T-helper 1 cell treated with Interleukin-12 subunit alpha and Interleukin-12 subunit beta and Interleukin-4 antibody, amounts not matched to agents 30 ng/mL and 1 ng/mL, for 36 hours (primary cell): ENCODE measurements at regions not wholly inside any gene's neighbourhood (a gene's known extent, or its start where the extent isn't known, plus 50 kb on each side); places are given as distances from the start of the nearest gene placed in this dataset.
"Not testable (repeated sequence)": the region's sequence is repeated elsewhere in the genome, so short reads cannot be mapped to it uniquely, and the experiment has no call there.

Source experiments
- intact Hi-C: fragments of 100-400 bp; cut with micrococcal nuclease; formaldehyde crosslinking; loops from one replicate; pipeline ENCODE4 v1.15.1; 2024

DNA sequence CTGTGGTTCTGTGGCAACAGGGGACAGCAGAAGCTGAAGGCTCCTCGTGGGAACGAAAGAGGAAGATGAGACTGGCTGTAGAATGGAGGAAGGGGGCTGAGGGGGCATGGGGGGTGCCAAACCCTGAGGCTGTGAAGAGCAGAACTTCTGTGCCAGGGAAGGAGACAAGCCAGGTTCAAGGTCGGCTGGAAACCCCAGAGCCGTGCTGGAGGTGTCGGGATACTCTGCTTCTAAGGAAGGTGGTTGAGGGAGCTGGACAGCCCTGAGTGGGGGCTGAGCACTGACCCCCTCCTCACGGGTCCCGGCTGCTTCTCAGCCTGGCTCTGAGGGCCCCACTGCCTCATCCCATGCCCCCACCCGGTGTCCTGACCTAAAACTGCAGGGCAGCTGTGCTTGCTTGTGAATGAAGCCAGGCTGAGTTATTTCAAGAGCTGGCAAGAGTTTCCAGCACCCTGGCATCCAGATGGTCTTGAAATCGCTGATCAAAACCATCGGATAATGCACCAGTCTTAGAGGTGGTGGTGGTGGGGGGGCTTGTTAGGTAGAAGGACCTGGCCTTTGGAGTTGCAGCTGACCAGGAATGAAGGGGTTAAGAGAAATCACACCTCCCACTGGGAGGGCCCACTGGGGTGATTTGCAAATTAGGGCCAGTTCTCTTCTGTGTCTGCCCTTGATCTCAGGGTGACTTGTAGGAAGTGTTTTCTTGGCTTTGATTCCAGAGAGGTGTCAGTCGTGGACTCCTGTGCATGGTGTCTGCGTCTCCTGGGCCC lies 218.9 kb upstream of the C1orf174 start:
- intact Hi-C loops: no loop called here

DNA sequence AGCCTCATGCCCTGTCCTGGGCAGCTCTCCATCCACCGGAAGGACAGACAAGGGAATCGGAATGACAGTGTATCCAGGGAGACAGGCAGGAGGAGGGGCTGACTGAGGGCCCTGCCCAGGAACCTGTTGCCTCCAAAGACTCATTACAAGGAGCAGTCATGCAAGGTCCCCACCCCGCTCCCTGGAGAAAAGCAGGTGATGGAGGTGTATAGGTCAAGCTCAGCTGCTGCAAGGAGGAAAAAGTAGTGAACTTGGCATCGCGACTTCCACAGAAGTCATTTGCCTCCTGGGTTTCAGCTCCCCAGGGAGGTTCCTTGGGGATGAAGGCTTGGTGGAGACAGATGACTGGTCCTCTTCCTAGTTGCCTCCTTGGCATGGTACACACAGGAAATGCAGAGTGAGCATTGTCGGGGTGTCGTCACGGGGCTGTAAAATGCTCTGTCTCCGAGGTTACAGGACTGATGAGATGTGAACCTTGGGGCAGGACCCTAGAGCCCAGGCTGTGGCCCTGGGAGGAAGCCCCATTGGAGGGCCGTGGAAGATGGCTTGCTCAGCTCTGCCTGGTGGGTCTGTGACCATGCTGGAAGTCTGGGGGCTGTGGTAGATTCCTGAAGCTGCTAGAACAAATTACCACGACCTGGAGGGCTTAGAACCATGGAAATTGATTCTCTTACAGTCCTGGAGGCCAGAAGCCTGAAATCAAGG lies 219.6 kb upstream of the C1orf174 start:
- intact Hi-C loops: no loop called here

DNA sequence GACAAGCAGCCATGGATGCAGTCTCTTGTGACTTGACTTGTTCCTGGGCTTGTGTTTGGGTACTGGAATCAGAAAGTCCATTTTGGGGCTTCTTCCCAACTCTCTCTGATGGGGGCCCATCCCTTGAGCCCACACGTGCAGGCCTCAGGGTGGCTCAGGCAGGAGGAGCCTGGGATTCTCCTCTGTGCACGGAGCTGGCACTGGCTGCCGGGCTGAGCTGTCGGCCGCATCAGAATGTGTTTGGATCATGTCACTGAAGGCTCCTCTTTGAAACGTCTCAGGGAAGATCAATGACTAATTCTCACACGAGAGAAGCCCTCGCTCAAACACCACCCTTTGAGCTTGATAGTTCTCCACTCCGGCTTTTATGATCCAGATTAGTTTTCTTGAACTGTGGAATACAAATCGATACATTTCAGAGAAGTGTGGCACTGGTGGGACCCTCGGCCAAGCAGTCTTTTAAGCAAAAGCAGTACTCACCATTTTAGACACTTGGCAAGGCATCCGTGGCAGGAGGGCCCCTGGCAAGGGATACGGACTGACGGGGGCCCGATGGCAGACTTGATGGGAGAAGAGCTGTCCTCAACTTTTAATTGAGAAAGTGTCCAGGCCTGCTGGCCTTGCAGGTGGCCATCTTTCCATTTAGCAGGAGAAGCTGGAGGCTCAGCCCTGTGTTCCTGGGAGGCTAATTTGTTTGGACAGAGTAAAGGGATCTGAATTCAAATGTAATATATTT lies 220.7 kb upstream of the C1orf174 start:
- intact Hi-C loops: no loop called here

DNA sequence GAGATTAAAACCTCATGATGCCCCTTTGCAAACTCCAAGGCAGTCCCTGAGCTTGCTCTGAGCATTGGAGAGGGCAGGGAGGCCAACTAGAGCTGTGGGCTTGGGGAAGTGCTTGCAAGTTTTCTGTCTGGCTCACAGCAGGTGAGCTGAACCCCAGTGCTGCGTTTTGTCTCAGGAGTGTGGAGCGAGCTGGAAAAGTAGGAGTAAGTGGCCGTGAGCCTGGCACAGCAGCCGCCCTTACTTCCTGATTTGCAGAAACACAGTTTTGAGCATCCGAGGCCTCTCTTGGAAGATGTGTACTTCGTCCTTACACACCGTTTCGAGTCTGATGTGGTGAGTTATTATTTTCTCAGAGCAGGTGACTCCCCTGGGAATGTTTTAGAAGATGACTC lies 221.2 kb upstream of the C1orf174 start:
- intact Hi-C loops: no loop called here

DNA sequence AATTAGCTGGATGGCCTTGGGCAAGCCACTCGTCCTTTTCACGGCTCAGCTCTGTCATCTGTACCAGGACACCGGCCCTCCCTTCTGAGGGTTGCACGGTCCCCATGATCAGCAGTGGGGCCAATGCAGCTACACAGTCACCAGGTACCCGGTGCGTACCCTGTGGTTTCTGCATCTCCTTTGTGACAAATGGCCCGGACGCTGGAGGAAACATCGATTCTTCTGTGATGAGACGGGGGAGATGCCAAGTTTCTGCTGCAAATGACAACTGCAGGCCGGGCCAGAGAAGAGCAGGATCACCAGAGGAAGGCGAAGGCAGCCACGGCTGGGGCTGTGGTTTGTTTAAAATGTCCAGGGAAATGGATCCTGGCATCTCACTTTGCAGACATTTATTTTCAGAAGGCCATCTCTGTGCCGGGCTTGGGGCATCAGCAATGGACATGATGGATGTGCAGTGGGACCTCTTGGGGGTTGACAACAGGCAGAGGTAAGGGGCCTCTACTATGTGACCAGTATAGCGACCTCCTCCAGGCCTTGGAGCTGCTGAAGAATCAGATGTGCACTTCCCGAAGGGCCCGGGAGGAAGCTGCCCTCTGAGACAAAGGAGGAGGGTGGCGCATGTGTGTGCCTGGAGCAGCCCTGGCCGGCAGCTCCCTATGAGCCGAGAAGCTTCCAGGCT lies 221.9 kb upstream of the C1orf174 start:
- intact Hi-C loops: no loop called here

DNA sequence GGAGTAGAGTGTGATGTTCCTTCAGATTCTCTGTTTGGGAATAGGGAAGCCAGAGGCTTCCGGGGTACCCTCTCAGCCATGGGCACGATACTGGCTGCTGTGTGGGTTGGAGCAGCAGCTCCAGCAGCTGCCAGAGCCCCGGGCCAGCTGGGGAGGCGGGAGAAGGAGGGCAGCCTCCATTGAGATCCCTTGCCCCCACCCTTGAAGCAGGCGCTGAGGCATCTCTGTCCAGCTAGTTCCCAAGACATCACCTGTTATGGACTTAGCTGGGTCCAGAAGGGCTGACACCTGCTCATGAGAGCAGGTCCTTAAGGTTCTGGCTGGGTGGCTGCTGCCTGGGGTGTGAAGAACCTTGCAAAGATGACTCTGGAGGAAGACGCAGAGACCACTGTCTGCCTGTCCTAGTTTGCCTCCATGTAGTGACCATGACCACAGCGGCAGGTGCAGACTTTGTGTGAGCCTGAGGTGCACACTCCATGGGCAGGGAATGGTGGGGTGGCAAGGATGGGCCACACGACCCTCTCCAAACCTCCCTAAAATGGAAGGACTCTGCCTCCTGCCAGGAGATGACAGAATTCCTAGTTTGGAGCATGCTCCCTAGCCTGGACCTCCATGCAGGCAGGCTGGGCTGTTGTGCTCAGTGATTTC lies 222.6 kb upstream of the C1orf174 start:
- intact Hi-C loops: no loop called here

DNA sequence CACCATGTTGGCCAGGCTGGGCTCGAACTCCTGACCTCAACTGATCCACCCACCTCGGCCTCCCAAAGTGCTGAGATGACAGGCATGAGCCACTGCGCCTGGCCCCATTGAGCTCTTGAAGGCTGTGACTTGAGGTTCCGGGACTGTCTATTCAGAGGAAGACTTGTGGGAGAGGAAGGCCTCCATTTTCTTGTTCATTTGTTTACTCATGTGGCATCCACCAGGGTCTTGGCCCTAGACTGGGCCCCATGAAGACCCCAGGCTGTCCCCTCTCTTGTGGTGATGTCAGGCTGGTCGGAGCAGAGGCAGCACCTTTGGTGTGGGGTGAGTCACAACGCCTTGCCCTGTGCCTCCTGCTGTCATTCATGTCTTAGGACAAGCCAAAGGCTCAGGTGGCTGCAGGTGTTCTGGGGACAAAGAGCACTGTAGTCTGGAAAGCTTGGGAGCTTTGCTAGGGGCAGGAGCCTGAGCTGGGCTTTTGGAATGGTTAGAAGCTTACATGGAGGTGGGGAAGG lies 224.6 kb upstream of the C1orf174 start:
- intact Hi-C loops: no loop called here

DNA sequence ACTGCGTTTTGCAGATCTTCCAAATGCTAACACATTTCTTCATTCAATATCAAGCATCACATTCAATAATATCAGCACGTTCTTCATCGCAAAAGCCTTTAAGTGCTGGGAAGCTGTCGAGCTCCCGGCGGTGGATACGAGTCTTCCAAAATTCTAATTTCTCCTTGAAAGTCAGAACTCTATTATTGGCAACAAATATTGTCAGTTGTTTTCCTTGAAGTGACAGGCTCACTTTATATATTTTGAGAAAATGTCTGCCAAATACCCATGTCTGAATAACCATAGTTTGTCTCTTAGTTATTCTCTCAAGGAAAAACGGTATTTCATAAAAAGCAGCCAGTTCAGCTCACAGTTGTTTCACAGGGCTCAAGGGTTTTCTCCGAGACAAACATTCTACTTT lies 226.2 kb upstream of the C1orf174 start:
- intact Hi-C loops: no loop called here

DNA sequence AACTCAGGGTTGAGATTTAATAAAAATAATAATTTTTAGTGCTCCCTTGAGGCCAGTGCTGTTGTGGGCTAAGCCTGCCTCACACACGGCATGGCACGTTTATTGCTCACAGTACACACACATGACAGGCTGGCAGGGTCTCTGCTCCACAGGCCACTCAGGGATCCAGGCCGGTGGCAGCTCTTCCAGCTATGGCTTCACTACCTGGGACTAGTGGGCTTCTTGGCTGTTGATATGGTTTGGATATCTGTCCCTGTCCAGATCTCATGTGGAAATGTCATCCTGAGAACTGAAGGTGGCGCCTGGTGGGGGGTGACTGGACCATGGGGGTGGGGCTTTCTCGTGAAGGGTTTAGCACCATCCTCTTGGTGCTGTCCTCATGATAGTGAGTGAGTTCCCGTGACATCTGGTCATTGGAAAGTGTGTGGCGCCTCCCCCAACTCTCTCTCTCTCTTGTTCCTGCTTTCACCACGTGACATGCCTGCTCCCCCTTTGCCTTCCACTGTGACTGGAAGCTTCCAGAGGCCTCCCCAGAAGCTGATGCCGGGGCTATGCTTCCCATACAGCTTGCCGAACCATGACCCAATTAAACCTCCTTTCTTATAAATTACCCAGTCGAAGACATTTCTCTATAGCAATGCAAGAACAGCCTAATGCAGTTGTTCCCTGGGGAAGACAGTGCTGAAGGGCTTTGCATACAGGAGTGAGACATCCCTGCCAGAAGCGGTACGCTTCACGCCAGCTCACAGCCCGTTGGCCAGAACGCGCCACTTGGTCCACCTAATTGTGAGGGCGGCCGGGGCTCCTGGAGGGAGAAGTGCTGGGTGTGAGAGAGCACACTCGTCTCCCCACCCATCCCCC lies 226.9 kb upstream of the C1orf174 start:
- intact Hi-C loops: no loop called here

DNA sequence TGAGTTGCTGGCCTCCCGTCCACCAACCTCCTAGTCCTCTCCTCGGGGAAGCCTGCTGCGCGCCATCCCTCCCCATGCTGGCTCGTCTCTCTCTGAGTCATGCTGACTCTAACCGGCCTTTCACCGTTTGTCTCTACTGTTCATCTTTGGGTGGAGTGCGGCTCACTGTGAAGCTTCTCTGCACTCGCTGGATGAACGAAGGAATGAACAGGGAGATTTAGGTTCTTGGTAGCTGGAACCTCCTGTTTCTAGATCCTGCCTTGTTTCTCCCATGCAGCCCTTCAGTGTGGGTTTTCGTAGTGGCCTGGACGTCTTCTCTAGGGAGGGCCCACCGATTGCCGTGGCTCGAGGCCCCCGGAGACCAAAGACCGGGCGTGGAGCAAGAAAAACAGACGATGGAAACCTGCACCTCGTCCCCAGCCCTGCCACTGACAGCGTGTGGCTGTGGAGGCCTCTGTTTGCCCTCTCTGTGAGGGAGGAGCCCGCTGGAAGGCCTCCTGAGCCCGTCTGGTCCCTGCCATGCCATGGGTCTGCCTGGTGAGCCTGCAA lies 227.6 kb upstream of the C1orf174 start:
- intact Hi-C loops: no loop called here

DNA sequence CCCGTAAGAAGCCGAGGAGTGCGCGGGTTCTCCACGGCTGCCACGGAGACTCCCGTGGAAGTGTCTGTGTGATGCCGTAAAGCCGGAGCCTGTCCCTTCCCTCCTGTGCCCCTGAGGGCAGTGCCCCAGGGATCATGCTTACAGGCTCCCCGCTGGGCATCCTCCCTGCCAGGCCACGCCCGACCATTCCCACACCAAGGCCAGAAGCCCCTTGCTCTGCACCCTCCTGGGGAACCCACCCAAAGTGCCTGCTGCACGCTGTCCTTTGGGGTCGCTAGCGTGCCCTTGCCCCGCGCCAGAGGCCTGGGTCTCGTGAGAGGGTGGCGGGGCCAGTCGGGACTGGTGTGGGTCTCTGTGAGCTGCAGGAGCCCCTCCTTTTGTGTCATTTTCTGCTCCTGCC lies 228.5 kb upstream of the C1orf174 start:
- intact Hi-C loops: no loop called here

DNA sequence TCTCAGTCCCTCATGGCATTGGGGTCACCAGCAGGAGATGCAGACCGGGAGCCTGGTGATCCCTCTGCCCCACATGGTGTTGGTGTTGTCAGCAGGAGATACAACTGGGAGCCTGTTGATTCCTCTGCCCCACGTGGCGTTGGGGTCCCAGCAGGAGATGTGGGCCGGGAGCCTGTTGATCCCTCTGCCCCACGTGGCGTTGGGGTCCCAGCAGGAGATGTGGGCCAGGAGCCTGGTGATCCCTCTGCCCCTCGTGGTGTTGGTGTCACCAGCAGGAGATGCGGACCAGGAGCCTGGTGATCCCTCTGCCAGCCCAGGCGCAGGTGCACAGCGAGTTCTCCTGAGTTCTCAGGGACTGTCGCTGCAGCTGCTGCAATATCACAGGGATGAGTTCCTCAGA lies 229.6 kb upstream of the C1orf174 start:
- intact Hi-C loops: no loop called here

DNA sequence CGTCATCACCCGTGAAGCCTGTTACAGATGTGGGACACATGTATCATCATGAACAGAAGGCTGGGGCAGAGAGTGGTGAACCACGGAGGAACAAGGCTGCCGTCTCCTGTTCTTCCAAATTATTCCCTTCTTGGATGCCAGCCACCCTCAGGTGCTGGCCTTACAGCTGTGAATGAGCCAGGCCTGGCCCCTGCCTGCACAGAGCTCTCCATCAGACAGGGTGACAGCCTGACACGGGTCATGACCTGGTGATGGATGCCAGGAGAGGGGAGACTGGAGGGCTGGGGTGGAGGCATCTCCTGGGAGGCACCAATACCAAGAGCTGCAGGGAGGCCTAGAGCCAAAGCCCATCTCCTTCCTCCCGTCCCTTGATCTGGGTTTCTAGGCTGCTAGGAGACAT lies 230.0 kb upstream of the C1orf174 start:
- intact Hi-C loops: no loop called here

DNA sequence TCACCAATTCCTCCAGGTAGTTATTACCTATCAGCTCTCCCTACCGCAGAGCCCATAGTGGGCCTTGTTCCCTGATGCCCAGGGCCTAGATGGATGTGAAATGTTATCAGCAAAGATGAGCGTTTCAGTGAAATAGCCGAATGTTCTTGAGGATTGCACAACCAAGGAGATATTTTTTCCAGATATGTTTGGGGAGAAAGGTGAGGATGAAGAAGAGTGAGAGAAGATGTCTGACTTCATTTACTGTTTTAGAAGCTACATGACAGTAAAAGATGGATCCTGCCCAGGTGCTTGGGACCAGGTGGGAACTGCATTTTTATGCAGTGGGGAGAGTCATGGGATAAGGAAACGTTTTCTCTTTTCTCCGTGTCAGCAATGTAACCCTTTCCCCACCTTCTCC lies 231.7 kb upstream of the C1orf174 start:
- intact Hi-C loops: no loop called here

DNA sequence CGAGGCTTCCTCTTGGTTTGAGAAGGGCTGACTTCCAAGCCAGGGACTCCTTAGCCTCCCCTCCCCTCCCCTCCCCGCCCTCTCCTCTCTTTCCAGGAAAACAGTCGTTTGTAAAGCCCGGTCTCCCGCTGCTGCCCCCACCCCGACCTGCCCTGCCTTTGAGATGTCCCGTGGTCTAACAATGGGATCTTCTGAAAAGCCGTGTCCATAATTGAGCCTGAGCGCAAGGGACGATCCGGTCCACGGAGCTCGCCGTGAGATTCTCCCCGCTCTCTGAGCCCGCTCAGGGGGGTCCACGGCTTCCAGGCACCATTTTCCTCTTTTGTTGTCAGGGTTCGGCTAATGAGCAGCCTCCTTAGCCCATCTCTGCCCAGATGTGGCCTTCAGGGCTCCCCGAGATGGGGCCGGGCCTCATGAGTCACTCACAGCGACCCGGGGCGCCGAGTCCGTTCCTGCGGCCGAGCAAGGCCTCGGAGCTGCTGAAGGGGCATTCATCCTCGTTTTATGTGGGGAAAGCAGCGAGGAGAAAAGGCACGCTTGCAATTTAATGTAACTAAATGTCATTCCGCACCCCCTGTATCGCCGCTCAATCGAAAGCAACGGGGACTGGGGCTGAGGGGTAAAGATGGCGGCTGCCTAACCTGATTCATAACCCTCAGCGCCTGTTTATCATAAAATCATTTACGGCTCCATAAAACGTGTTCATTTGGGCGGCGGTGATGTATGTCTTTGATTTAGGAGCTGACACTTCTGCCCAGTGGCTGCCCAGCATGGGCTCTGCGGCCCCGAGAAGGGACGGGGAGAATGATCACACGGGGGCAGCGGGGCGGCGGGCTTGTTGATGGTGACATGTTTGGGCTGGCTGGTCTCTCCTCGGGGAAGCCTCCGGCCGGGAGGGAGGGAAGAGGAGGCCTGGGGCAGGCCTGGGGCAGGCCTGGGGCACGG lies 232.6 kb upstream of the C1orf174 start:
- intact Hi-C loops: no loop called here

DNA sequence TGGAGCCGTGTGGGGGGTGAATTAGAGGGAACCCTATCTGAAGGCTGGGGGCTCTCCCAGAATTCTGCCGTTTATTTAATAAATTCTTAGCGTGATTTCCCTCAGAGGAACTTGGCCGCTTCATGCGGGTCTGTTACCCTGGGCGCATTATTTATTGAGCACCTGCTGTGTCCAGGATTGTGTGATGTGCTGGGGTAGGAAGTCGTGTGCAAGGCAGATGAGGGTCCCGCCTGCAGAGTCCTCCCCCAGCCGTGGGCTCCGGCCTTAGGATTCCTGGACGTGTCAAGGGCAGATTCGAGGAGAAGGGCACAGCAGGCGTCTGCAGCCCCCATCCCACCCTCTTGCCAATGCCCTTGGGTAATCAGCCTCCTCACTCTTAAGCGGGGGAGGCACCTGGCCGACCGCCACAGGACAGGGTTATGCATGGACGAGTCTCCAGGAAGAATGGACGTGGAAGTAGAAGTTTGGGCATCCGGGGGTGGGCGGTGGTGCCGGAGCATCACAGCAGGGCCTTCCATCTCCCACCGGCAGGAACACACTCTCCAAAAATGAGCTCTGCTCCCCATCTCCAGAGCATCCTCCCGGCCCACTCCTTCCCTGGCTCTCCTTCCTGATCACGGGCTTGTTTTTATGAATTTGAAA lies 233.3 kb upstream of the C1orf174 start:
- intact Hi-C loops: no loop called here

DNA sequence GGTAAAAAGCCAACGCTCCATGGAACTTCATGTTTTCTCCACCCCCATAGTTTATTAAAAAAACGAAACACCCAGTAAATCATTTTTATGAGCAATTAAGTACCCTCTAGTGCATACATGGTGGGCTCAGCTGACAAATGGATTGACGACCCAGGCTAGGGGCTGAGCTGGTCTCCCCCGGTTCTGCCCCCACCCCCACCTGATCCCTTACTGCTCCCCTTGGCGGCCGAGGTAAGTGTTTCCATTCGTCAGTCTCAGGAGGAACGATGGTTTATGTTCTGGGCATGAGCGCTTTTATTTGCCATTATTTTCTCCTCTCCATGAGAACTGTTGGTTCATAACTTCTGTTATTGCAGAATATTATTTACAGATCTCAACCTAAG lies 233.9 kb upstream of the C1orf174 start:
- intact Hi-C loops: no loop called here

DNA sequence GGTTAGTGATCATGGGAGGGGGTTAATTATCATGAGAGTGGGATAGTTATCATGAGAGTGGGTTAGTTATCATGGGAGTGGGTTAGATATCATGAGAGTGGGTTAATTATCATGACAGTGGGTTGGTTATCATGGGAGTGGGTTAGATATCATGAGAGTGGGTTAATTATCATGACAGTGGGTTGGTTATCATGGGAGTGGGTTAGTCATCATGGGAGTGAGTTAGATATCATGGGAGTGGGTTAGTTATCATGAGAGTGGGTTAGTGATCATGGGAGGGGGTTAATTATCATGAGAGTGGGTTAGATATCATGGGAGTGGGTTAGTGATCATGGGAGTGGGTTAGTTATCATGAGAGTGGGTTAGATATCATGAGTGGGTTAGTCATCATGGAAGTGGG lies 235.8 kb upstream of the C1orf174 start:
- intact Hi-C loops: not testable (repeated sequence)
